Spleen (tissue), 11 donors: ENCODE measurements at regions not wholly inside any gene's neighbourhood (a gene's known extent, or its start where the extent isn't known, plus 50 kb on each side); places are given as distances from the start of the nearest gene placed in this dataset.

Source experiments
- DNase-seq: peaks from one replicate; pipeline ENCODE4 v3.0.0-alpha.2; 2020
- H3K27ac ChIP-seq, 8 donors: fragments of 200-600 bp; sonication (generic) in 7 of 8; 1 replicate in 4 of 8; 2 replicates in 4 of 8; pipeline versions ENCODE4 v1.5.0 to v1.8.0; 2016 to 2021; ENCODE audit warnings: inconsistent platforms in 4 of 8, mild to moderate bottlenecking in 4 of 8, moderate library complexity in 1 of 8
- H3K27me3 ChIP-seq, 7 donors: fragments of 200-600 bp; sonication (generic) in 6 of 7; replicated peaks in 1 of 7; 1 replicate in 4 of 7; 2 replicates in 3 of 7; pipeline versions ENCODE4 v1.5.0 to v1.8.0; 2016 to 2021; ENCODE audit warnings: inconsistent platforms in 3 of 7, mild to moderate bottlenecking in 1 of 7
- H3K36me3 ChIP-seq, 6 donors: fragments of 200-600 bp; sonication (generic) in 5 of 6; 1 replicate in 4 of 6; 2 replicates in 2 of 6; pipeline versions ENCODE4 v1.5.0 to v1.8.0; 2016 to 2021; ENCODE audit warnings: inconsistent platforms in 2 of 6
- H3K4me1 ChIP-seq, 6 donors: fragments of 200-600 bp; sonication (generic) in 5 of 6; 1 replicate in 3 of 6; 2 replicates in 3 of 6; pipeline versions ENCODE4 v1.5.0 to v1.8.0; 2016 to 2021; ENCODE audit warnings: inconsistent platforms in 3 of 6
- H3K4me3 ChIP-seq, 8 donors: fragments of 200-600 bp; sonication (generic) in 7 of 8; 1 replicate in 4 of 8; 2 replicates in 4 of 8; pipeline versions ENCODE4 v1.5.0 to v1.8.0; 2016 to 2021; ENCODE audit warnings: inconsistent platforms in 4 of 8, mild to moderate bottlenecking in 4 of 8, moderate library complexity in 2 of 8
- H3K9me3 ChIP-seq, 8 donors: fragments of 200-600 bp; sonication (generic) in 7 of 8; 1 replicate in 4 of 8; 2 replicates in 4 of 8; pipeline versions ENCODE4 v1.5.0 to v1.8.0; 2016 to 2021; ENCODE audit warnings: inconsistent platforms in 4 of 8
- POLR2A ChIP-seq, 3 donors: fragments of 450-650 bp; IDR thresholded peaks; one replicate each; pipeline ENCODE4 v1.5.1; 2017; ENCODE audit warnings: antibody characterized with exemption in 3 of 3, mild to moderate bottlenecking in 1 of 3
- POLR2AphosphoS5 ChIP-seq, 3 donors: sonication (generic); formaldehyde crosslinking; IDR thresholded peaks; one replicate each; pipeline ENCODE4 v1.5.1; 2017; ENCODE audit warnings: antibody characterized with exemption in 3 of 3
- WGBS, 5 donors: extraction: QIAGEN DNeasy Blood & Tissue Kit in 3 of 5; methylation state at CpG; one replicate each; pipeline versions ENCODE4 v1.1.5 to v1.1.7; 2013 to 2018; 5-methylcytosine and 5-hydroxymethylcytosine counted together
- intact Hi-C: fragments of 100-400 bp; cut with DNase I; formaldehyde crosslinking; loops from one replicate; pipeline ENCODE4 v1.15.0; 2023; ENCODE audit warnings: low total_unique reads
- TF ChIP-seq, protein P1 (sequence below), 11 experiments: fragments of 200-600 bp in 7 of 11; fragments of 450-650 bp in 4 of 11; sonication (generic) in 4 of 11; IDR thresholded peaks in 8 of 11; conservative IDR thresholded peaks in 3 of 11; 1 replicate in 7 of 11; 2 replicates in 4 of 11; pipeline versions ENCODE4 v1.4.0 to v1.8.0; 2016 to 2021; ENCODE audit warnings: antibody characterized with exemption in 11 of 11, inconsistent platforms in 4 of 11, mild to moderate bottlenecking in 1 of 11
- donor health status: healthy with polysubstance abuse.
- donor health status: DM: no; HTN: no; CAD: no; lungs with moderate emphysema.
- donor health status: DM: no; HTN: no; CAD: no.
- donor health status: Bipolar disorder and iron deficiency.
- donor health status: healthy.
- donor health status: DM: no; HTN: no; CAD: no.
- donor health status: DM: yes; HTN: yes; CAD: no.

GRCh38 chr21:15650735-15651134 is 79.0 kb upstream of the USP25 start:
- Histone ChIP-seq H3K4me1 (no peaks in the 10 kb centered on the region), H3K4me3 (no peak overlapping the region), H3K36me3 (no peaks in the 10 kb centered on the region), H3K27ac (no peak overlapping the region), H3K27me3 (no peaks in the 10 kb centered on the region), H3K9me3 (no peaks in the 10 kb centered on the region)
- intact Hi-C loops = no loop called here
- WGBS, 5 donors = 79 to 94% (median 86%) methylated on average over 3 of the region's 3 CpGs
- TF ChIP-seq POLR2AphosphoS5 (IDR thresholded peaks at IDR 0.05) = no peak
- TF ChIP-seq, protein P1, sequence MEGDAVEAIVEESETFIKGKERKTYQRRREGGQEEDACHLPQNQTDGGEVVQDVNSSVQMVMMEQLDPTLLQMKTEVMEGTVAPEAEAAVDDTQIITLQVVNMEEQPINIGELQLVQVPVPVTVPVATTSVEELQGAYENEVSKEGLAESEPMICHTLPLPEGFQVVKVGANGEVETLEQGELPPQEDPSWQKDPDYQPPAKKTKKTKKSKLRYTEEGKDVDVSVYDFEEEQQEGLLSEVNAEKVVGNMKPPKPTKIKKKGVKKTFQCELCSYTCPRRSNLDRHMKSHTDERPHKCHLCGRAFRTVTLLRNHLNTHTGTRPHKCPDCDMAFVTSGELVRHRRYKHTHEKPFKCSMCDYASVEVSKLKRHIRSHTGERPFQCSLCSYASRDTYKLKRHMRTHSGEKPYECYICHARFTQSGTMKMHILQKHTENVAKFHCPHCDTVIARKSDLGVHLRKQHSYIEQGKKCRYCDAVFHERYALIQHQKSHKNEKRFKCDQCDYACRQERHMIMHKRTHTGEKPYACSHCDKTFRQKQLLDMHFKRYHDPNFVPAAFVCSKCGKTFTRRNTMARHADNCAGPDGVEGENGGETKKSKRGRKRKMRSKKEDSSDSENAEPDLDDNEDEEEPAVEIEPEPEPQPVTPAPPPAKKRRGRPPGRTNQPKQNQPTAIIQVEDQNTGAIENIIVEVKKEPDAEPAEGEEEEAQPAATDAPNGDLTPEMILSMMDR (IDR thresholded peaks at IDR 0.05 in 8 of 11, conservative IDR thresholded peaks at IDR 0.05 in 3 of 11) = no peak
- TF ChIP-seq POLR2A (IDR thresholded peaks at IDR 0.05) = no peak
- DNase-seq = no peak

- DNase-seq = no peak
- intact Hi-C loops = no loop called here
- Histone ChIP-seq H3K27me3 (no peaks in the 10 kb centered on the region), H3K4me1 (no peaks in the 10 kb centered on the region), H3K9me3 (no peaks in the 10 kb centered on the region), H3K4me3 (no peak overlapping the region), H3K36me3 (no peaks in the 10 kb centered on the region), H3K27ac (no peak overlapping the region)
- TF ChIP-seq, protein P1 (IDR thresholded peaks at IDR 0.05 in 8 of 11, conservative IDR thresholded peaks at IDR 0.05 in 3 of 11) = no peak
- TF ChIP-seq POLR2AphosphoS5 (IDR thresholded peaks at IDR 0.05) (no peak), POLR2A (IDR thresholded peaks at IDR 0.05) (no peak)
- WGBS, 5 donors = 53 to 97% (median 60%) methylated on average over 3 of the region's 3 CpGs
Observed at GRCh38 chr21:15651172-15651571, 78.6 kb upstream of the USP25 start.

- H3K9me3 ChIP-seq = no peaks in the 10 kb centered on the region
- H3K4me3 ChIP-seq = no peak overlapping the region
- H3K36me3 ChIP-seq = no peaks in the 10 kb centered on the region
- DNase-seq = no peak
- no peaks in the 10 kb centered on the region for H3K4me1 ChIP-seq
- H3K27me3 ChIP-seq = no peaks in the 10 kb centered on the region
- intact Hi-C loops = no loop called here
- WGBS, 5 donors = 60 to 83% (median 74%) methylated on average over 2 of the region's 2 CpGs
- H3K27ac ChIP-seq = no peak overlapping the region
- TF ChIP-seq POLR2A (IDR thresholded peaks at IDR 0.05) (no peak), POLR2AphosphoS5 (IDR thresholded peaks at IDR 0.05) (no peak)
- TF ChIP-seq, protein P1 (IDR thresholded peaks at IDR 0.05 in 8 of 11, conservative IDR thresholded peaks at IDR 0.05 in 3 of 11) = no peak
Observed at GRCh38 chr21:15653710-15654109, 76.1 kb upstream of the USP25 start.

DNA sequence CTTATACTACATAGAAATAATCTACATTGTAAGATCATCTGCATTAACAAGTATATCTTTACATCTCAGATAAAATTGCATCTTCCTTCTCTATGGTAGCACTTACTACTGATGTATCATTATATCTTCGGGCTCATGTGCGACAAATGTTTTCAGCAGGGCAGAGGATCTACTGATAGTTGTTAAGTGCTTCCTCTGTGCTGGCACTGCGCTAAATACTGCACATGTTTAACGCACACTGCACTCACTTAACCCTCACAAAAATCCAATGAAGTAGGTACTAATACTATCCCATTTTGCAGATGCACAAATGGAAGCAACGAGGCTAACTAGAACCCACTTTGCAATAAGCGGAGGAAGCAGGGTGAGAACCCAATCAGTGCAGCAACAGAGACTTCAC is 75.6 kb upstream of the USP25 start:
- TF ChIP-seq POLR2A (IDR thresholded peaks at IDR 0.05) = no peak
- TF ChIP-seq, protein P1 (IDR thresholded peaks at IDR 0.05 in 8 of 11, conservative IDR thresholded peaks at IDR 0.05 in 3 of 11) = no peak
- no peak for TF ChIP-seq POLR2AphosphoS5 (IDR thresholded peaks at IDR 0.05)
- Histone ChIP-seq H3K4me1 (no peaks in the 10 kb centered on the region), H3K9me3 (no peaks in the 10 kb centered on the region), H3K36me3 (no peaks in the 10 kb centered on the region), H3K27me3 (no peaks in the 10 kb centered on the region), H3K4me3 (no peak overlapping the region), H3K27ac (no peak overlapping the region)
- intact Hi-C loops = no loop called here
- DNase-seq = no peak
- WGBS, 5 donors = 93 to 97% (median 94%) methylated on average over 6 of the region's 6 CpGs
